ENCODE measurements at regions not wholly inside any gene's neighbourhood (a gene's known extent, or its start where the extent isn't known, plus 50 kb on each side); places are given as distances from the start of the nearest gene placed in this dataset.

DNA sequence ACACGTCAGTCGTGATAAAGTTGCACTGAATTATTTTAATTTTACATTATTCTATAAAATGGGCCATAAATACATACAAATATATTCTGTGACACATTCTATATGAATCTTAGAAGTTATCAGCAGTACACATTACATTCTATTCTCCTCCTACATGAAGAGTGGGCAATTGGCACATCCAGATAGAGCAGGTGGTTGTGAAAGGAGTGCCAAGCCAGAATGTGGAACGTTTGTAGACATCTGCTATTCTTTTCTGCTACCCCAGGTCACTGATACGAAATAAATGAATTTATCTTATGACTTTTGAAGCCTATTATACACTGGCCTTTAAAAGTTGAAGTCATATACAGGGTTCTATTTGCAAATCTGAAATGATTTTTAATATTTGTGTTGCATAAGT, 373.2 kb downstream of the PCDH17 start:
- no peak for TF ChIP-seq CTCF (conservative IDR thresholded peaks at IDR 0.05; ENCODE audit: low read depth, low read length)
- TF ChIP-seq EZH2 (IDR thresholded peaks at IDR 0.05; ENCODE audit: borderline replicate concordance, low read depth, low read length, poor library complexity, severe bottlenecking) = no peak

Measured in A673 (cell line).